Lung (tissue), 11 donors: ENCODE measurements at regions not wholly inside any gene's neighbourhood (a gene's known extent, or its start where the extent isn't known, plus 50 kb on each side); places are given as distances from the start of the nearest gene placed in this dataset.
A peak's percentile ranks its signal among the peaks of the same experiment; 100 is the strongest.

Experiments used
- ATAC-seq: fragments of 200-7000 bp; cut with Tn5 transposase; one replicate; pipeline ENCODE4 v1.9.1; 2020; ENCODE audit warnings: moderate number of reproducible peaks; ENCODE audit not compliant: insufficient read depth, low FRiP score
- DNase-seq, 3 donors: peaks; one replicate each; pipeline ENCODE4 v3.0.0-alpha.2; 2013 to 2017
- H3K27ac ChIP-seq, 2 donors: one replicate each; pipeline ENCODE4 v1.5.1; 2013; ENCODE audit warnings: mild to moderate bottlenecking in 2 of 2, moderate library complexity in 2 of 2, control low read depth in 1 of 2, inconsistent platforms in 1 of 2, low read depth in 1 of 2, low read length in 1 of 2
- H3K27me3 ChIP-seq, 3 donors: one replicate each; pipeline ENCODE4 v1.5.1; 2013; ENCODE audit warnings: low read length in 2 of 3; ENCODE audit not compliant: control insufficient read depth in 3 of 3, insufficient read depth in 3 of 3
- H3K36me3 ChIP-seq, 4 donors: one replicate each; pipeline ENCODE4 v1.5.1; 2013; ENCODE audit warnings: low read length in 4 of 4, mild to moderate bottlenecking in 1 of 4, moderate library complexity in 1 of 4; ENCODE audit not compliant: control insufficient read depth in 4 of 4, insufficient read depth in 4 of 4
- H3K4me1 ChIP-seq, 5 donors: one replicate each; pipeline ENCODE4 v1.5.1; 2013; ENCODE audit warnings: low read length in 5 of 5, mild to moderate bottlenecking in 2 of 5, moderate library complexity in 1 of 5; ENCODE audit not compliant: control insufficient read depth in 5 of 5, insufficient read depth in 5 of 5
- H3K4me3 ChIP-seq: one replicate; pipeline ENCODE4 v1.5.1; 2013; ENCODE audit warnings: mild to moderate bottlenecking, control low read depth, moderate library complexity
- H3K9ac ChIP-seq, 2 donors: one replicate each; pipeline ENCODE4 v1.5.1; 2013; ENCODE audit warnings: low read length in 2 of 2, control low read depth in 1 of 2; ENCODE audit not compliant: insufficient read depth in 1 of 2
- H3K9me3 ChIP-seq, 4 donors: one replicate each; pipeline ENCODE4 v1.5.1; 2013; ENCODE audit warnings: low read length in 3 of 4, mild to moderate bottlenecking in 1 of 4, moderate library complexity in 1 of 4; ENCODE audit not compliant: control insufficient read depth in 4 of 4, insufficient read depth in 3 of 4
- WGBS, 2 donors: extraction: QIAGEN DNeasy Blood & Tissue Kit; methylation state at CpG; one replicate each; pipeline ENCODE4 v1.1.7; 2013; 5-methylcytosine and 5-hydroxymethylcytosine counted together
- TF ChIP-seq, protein P1 (sequence below): IDR thresholded peaks from 2 replicates; pipeline ENCODE4 v1.5.1; 2012; ENCODE audit warnings: mild to moderate bottlenecking; ENCODE audit errors: control extremely low read depth, extremely low read depth
- donor health status: control.
- donor health status: control.
- donor health status: Bipolar disorder and iron deficiency.
- donor health status: healthy.
- donor health status: DM: yes; HTN: yes; CAD: no.

DNA sequence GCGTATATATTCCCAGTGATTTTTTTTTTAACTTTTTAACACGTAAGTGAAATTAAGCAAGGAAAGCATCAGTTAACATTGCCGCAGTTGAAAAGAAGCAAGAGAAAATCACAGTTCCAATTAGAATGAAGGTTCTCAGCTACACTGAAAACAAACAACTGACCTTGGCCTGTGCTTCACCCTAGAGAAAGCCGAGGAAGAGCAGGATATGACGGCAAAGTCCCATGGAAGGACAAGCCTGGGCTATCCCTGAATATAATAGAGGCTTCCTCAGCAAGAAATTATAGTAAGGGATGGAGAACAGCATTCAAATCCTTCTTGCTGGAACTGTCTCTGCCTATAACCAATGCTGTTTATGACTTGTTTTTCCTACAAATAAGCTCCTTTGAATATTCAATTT is 83.0 kb upstream of the INHBA start:
- DNase-seq (no peak), ATAC-seq (no peak)
- H3K4me3 ChIP-seq = no peak overlapping the region
- H3K27ac ChIP-seq = no peak overlapping the region
- no peaks in the 10 kb centered on the region for H3K36me3 ChIP-seq
- TF ChIP-seq, protein P1, sequence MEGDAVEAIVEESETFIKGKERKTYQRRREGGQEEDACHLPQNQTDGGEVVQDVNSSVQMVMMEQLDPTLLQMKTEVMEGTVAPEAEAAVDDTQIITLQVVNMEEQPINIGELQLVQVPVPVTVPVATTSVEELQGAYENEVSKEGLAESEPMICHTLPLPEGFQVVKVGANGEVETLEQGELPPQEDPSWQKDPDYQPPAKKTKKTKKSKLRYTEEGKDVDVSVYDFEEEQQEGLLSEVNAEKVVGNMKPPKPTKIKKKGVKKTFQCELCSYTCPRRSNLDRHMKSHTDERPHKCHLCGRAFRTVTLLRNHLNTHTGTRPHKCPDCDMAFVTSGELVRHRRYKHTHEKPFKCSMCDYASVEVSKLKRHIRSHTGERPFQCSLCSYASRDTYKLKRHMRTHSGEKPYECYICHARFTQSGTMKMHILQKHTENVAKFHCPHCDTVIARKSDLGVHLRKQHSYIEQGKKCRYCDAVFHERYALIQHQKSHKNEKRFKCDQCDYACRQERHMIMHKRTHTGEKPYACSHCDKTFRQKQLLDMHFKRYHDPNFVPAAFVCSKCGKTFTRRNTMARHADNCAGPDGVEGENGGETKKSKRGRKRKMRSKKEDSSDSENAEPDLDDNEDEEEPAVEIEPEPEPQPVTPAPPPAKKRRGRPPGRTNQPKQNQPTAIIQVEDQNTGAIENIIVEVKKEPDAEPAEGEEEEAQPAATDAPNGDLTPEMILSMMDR = no peak
- no peaks in the 10 kb centered on the region for H3K4me1 ChIP-seq
- H3K9me3 ChIP-seq = no peaks in the 10 kb centered on the region
- H3K27me3 ChIP-seq = no peaks in the 10 kb centered on the region
- WGBS, 2 donors = 84 to 85% methylated on average over 5 of the region's 5 CpGs
- no peak overlapping the region for H3K9ac ChIP-seq

DNA sequence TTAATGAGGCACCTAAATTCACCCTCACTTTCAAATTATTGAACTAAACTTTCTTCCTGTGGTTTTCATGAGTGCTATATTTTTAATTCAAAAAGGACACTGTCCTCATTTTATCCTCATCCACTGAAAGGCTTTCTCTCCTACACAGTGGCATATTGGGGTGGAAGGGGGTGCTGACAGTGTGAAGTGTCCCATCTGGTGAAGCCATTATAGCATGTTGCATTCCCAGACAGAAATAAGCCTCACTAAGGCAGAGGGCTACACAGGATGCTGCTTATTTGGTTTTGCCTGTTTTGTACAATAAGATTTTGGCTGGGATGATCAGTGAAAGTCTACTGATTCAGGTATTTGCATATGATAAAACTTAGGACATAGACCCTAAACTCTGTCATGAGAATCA is 82.4 kb upstream of the INHBA start:
- ATAC-seq = no peak
- no peak overlapping the region for H3K27ac ChIP-seq
- TF ChIP-seq, protein P1 = no peak

DNA sequence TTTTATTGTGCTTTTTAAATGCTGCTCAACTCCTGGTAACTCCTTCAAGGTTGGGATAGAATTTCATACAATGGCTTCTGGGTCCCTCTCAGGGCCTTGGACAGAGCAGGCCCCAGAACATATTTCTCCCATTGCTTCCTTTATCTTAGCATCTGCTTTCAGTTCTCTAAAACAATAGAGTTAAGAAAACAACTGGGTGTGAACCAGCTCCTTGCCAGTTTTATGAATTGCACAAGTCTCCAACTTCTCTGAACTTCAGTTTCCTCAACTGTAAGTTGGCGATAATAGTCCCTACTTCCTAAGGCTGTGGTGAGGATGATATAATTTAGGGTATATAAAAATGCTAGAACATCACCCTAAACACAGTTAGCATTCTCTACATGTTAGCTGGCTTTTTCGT is 77.0 kb upstream of the INHBA start:
- Histone ChIP-seq H3K27me3 (no peaks in the 10 kb centered on the region), H3K9me3 (no peaks in the 10 kb centered on the region), H3K27ac (no peak overlapping the region), H3K9ac (no peak overlapping the region), H3K36me3 (no peaks in the 10 kb centered on the region), H3K4me1 (peaks cover 0 to 3% (median 0%) of the 10 kb centered on the region in 5 donors), H3K4me3 (no peak overlapping the region)
- DNase-seq (peak in 1 of 3 donors; percentile 13), ATAC-seq (peak; percentile 59)
- TF ChIP-seq, protein P1 = no peak
- WGBS, 2 donors = 31 to 50% methylated on average over 2 of the region's 2 CpGs

More for the DNA sequence above, 82.4 kb upstream of the INHBA start:
- no peaks in the 10 kb centered on the region for H3K36me3 ChIP-seq
- H3K4me1 ChIP-seq = no peaks in the 10 kb centered on the region
- no peak overlapping the region for H3K4me3 ChIP-seq
- H3K9ac ChIP-seq = no peak overlapping the region
- no peaks in the 10 kb centered on the region for H3K27me3 ChIP-seq
- no peaks in the 10 kb centered on the region for H3K9me3 ChIP-seq
- peak in 2 of 3 donors; percentile 21 to 29 for DNase-seq

DNA sequence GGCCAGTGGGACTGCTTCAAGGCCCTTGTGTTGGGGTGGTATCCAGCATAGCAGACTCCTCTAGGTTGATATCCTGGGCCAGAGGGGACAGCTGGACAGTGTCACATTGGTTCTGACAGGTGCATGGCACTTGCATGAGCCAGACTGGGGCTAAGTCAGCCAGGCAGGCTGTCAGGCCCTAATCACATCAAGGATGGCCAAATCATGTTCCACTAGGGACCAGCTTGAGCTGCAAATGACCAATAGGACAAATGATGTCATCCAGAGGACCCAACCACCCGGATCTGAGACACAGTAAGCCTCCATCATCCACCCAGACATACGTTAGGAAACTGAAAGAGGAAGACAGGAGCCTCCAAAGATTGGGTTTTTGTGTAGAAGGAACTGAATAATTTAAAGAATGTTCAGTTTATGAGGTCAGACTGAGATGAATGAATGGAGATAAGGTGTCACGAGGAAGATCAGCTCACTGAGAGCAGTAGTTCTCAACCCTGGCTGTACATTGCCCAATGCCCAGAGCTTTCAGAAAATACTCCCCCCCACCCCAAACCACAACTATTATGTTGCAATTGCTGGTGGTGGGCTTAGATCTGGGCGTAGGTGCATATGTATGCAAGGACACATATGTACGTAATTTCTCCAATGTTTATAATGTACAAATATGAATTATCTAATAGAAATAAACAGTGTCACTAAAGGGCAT is 75.2 kb upstream of the INHBA start:
- no peak overlapping the region for H3K4me3 ChIP-seq
- DNase-seq (no peak), ATAC-seq (no peak)
- TF ChIP-seq, protein P1 = no peak
- H3K27me3 ChIP-seq = no peaks in the 10 kb centered on the region
- peaks cover 0 to 3% (median 0%) of the 10 kb centered on the region in 5 donors for H3K4me1 ChIP-seq
- WGBS, 2 donors = 27 to 58% methylated on average over 5 of the region's 5 CpGs
- H3K9me3 ChIP-seq = no peaks in the 10 kb centered on the region
- no peak overlapping the region for H3K27ac ChIP-seq
- H3K36me3 ChIP-seq = no peaks in the 10 kb centered on the region
- no peak overlapping the region for H3K9ac ChIP-seq
